GM12878 (cell line): ENCODE measurements at regions not wholly inside any gene's neighbourhood (a gene's known extent, or its start where the extent isn't known, plus 50 kb on each side); places are given as distances from the start of the nearest gene placed in this dataset.

Experiments
- ATAC-seq: fragments of 200-7000 bp; cut with Tn5 transposase; 3 replicates; pipeline ENCODE4 v1.9.1; 2020; ENCODE audit warnings: mild to moderate bottlenecking, moderate library complexity
- BruUV-seq: library from RNA; stranded (reverse); fragments of 400-500 nt; replicated peaks from 2 replicates; lab custom pipeline; 2021; lab: Mats Ljungman, UMichigan
- CTCF ChIA-PET: fragments of 300-600 bp; sonication (Branson Sonifier 250); formaldehyde crosslinking; extraction: SDS; loops from one replicate; lab custom pipeline; 2021; ENCODE audit warnings: inconsistent platforms; lab: Yijun Ruan, JAX
- POLR2A ChIA-PET: fragments of 350-600 bp; formaldehyde crosslinking; extraction: SDS; loops from one replicate; lab custom pipeline; 2021; ENCODE audit warnings: inconsistent platforms; lab: Charles Lee
- RAD21 ChIA-PET: fragments of 300-600 bp; sonication (Branson Sonifier 250); formaldehyde crosslinking; loops from one replicate; lab custom pipeline; 2023; ENCODE audit warnings: antibody characterized with exemption; ENCODE audit not compliant: unreplicated experiment; lab: Charles Lee
- SMC1A ChIA-PET: fragments of 300-600 bp; sonication (Branson Sonifier 250); formaldehyde crosslinking; loops from one replicate; lab custom pipeline; 2023; ENCODE audit not compliant: unreplicated experiment, uncharacterized antibody; lab: Charles Lee
- DNase-seq: peaks from one replicate; pipeline ENCODE4 v3.0.0-alpha.2; 2011; ENCODE audit warnings: low read depth, low spot score
- FAIRE-seq: peaks from 3 replicates; lab custom pipeline; 2011; peaks lifted over from hg19 to GRCh38; lab: Jason Lieb, UNC
- H2AFZ ChIP-seq: 2 replicates; pipeline ENCODE4 v1.6.0; 2011; ENCODE audit warnings: low read depth, low read length, control low read depth; ENCODE audit not compliant: control insufficient read depth
- H3K27ac ChIP-seq: 2 replicates; pipeline ENCODE4 v1.5.1; 2011; ENCODE audit warnings: control low read depth; ENCODE audit not compliant: control insufficient read depth, insufficient read depth
- H3K27me3 ChIP-seq, 2 experiments: replicated peaks in 1 of 2; 2 replicates each; pipeline versions ENCODE4 v1.6.0 to v1.6.1; 2011; ENCODE audit warnings: low read length in 1 of 2; ENCODE audit not compliant: control insufficient read depth in 2 of 2, insufficient read depth in 2 of 2
- H3K36me3 ChIP-seq, 2 experiments: 2 replicates each; pipeline ENCODE4 v1.5.1; 2011; ENCODE audit warnings: low read length in 1 of 2; ENCODE audit not compliant: control insufficient read depth in 2 of 2, insufficient read depth in 2 of 2
- H3K4me1 ChIP-seq: 2 replicates; pipeline ENCODE4 v1.6.1; 2011; ENCODE audit warnings: mild to moderate bottlenecking, low read length, moderate library complexity, mixed read lengths; ENCODE audit not compliant: control insufficient read depth, insufficient read depth
- H3K4me2 ChIP-seq: 2 replicates; pipeline ENCODE4 v1.6.0; 2011; ENCODE audit warnings: control low read depth; ENCODE audit not compliant: control insufficient read depth, insufficient read depth
- H3K4me3 ChIP-seq: fragments of 200-600 bp; sonication (generic); 2 replicates; pipeline ENCODE4 v1.5.1; 2016
- H3K79me2 ChIP-seq: 2 replicates; pipeline ENCODE4 v1.6.0; 2011; ENCODE audit warnings: low read length; ENCODE audit not compliant: control insufficient read depth, insufficient read depth
- H3K9ac ChIP-seq: 2 replicates; pipeline ENCODE4 v1.8.0; 2011; ENCODE audit warnings: low read length, control low read depth, mixed read lengths; ENCODE audit not compliant: control insufficient read depth, insufficient read depth
- H3K9me3 ChIP-seq: replicated peaks from 3 replicates; pipeline ENCODE4 v1.5.1; 2011; ENCODE audit warnings: mild to moderate bottlenecking, low read length; ENCODE audit not compliant: control insufficient read depth, insufficient read depth
- H4K20me1 ChIP-seq: 2 replicates; pipeline ENCODE4 v1.6.0; 2011; ENCODE audit not compliant: control insufficient read depth, insufficient read depth
- EGR1 ChIP-seq, 2 experiments: IDR thresholded peaks; 1 replicate in 1 of 2; 2 replicates in 1 of 2; pipeline ENCODE4 v1.6.1; 2011 to 2012; ENCODE audit warnings: low read depth in 2 of 2, low read length in 2 of 2, borderline replicate concordance in 1 of 2, mild to moderate bottlenecking in 1 of 2, moderate library complexity in 1 of 2
- EZH2 ChIP-seq: IDR thresholded peaks from 2 replicates; pipeline ENCODE4 v1.6.1; 2012; ENCODE audit warnings: low read depth, mild to moderate bottlenecking, control low read depth, inconsistent platforms, low read length, borderline replicate concordance; ENCODE audit not compliant: control insufficient read depth
- FOS ChIP-seq: IDR thresholded peaks from 3 replicates; pipeline ENCODE4 v1.6.1; 2011; ENCODE audit warnings: borderline replicate concordance; ENCODE audit not compliant: insufficient read length; ENCODE audit errors: extremely low read depth
- GATAD2B ChIP-seq: fragments of 450-650 bp; conservative IDR thresholded peaks from 2 replicates; pipeline ENCODE4 v1.6.1; 2017; ENCODE audit warnings: low read depth, mild to moderate bottlenecking, moderate library complexity
- HDAC2 ChIP-seq: fragments of 200-600 bp; sonication (generic); IDR thresholded peaks from 2 replicates; pipeline ENCODE4 v1.6.1; 2017
- MEF2A ChIP-seq: IDR thresholded peaks from 2 replicates; pipeline ENCODE4 v1.6.1; 2011; ENCODE audit warnings: low read depth, mild to moderate bottlenecking, low read length, moderate library complexity; ENCODE audit not compliant: insufficient read depth
- PAX5 ChIP-seq: IDR thresholded peaks from 2 replicates; pipeline ENCODE4 v1.6.1; 2011; ENCODE audit warnings: low read depth, low read length, borderline replicate concordance
- POLR2AphosphoS2 ChIP-seq: IDR thresholded peaks from 2 replicates; pipeline ENCODE4 v1.6.1; 2011; ENCODE audit warnings: low read depth, mild to moderate bottlenecking, low read length, improper control_type of control experiment, moderate library complexity
- SIN3A ChIP-seq: IDR thresholded peaks from 2 replicates; pipeline ENCODE4 v1.6.1; 2012; ENCODE audit warnings: low read depth, low read length, improper control_type of control experiment
- SPI1 ChIP-seq: IDR thresholded peaks from 2 replicates; pipeline ENCODE4 v1.6.1; 2011; ENCODE audit warnings: low read depth, mild to moderate bottlenecking, low read length, moderate library complexity, borderline replicate concordance; ENCODE audit not compliant: insufficient read depth
- SRF ChIP-seq, 2 experiments: IDR thresholded peaks; 2 replicates each; pipeline ENCODE4 v1.6.1; 2011; ENCODE audit warnings: low read depth in 2 of 2, low read length in 2 of 2, mild to moderate bottlenecking in 1 of 2, moderate library complexity in 1 of 2
- SUZ12 ChIP-seq: fragments of 200-600 bp; sonication (generic); IDR thresholded peaks from one replicate; pipeline ENCODE4 v1.6.1; 2018; ENCODE audit warnings: antibody characterized with exemption, mild to moderate bottlenecking; ENCODE audit not compliant: unreplicated experiment
- TCF12 ChIP-seq: IDR thresholded peaks from 2 replicates; pipeline ENCODE4 v1.6.1; 2011; ENCODE audit warnings: low read depth, mild to moderate bottlenecking, low read length
- in situ Hi-C: fragments of 300-500 bp; cut with MboI; formaldehyde crosslinking; loops from 9 replicates; pipeline ENCODE4 v1.14.3; 2018; ENCODE audit warnings: mixed read lengths
- intact Hi-C: fragments of 100-400 bp; cut with micrococcal nuclease; formaldehyde crosslinking; loops from one replicate; pipeline ENCODE4 v1.14.2; 2022; ENCODE audit not compliant: unreplicated experiment
- TF ChIP-seq, protein P1 (sequence below): IDR thresholded peaks from 2 replicates; pipeline ENCODE4 v1.6.1; 2011; ENCODE audit warnings: borderline replicate concordance, low read depth, mild to moderate bottlenecking, moderate library complexity, mixed read lengths, low read length; ENCODE audit not compliant: insufficient read depth; ENCODE audit errors: extremely low read length
- TF ChIP-seq, protein P2 (sequence below): IDR thresholded peaks from 2 replicates; pipeline ENCODE4 v1.6.1; 2011; ENCODE audit warnings: low read depth, low read length, improper control_type of control experiment, borderline replicate concordance
- TF ChIP-seq, protein P3 (sequence below): fragments of 450-650 bp; formaldehyde crosslinking; IDR thresholded peaks from 2 replicates; pipeline ENCODE4 v1.4.0; 2020; ENCODE audit warnings: mild to moderate bottlenecking, moderate library complexity
- TF ChIP-seq, protein P4 (sequence below): fragments of 450-650 bp; IDR thresholded peaks from 2 replicates; pipeline ENCODE4 v1.6.1; 2017; ENCODE audit warnings: low read depth, mild to moderate bottlenecking, moderate library complexity

DNA sequence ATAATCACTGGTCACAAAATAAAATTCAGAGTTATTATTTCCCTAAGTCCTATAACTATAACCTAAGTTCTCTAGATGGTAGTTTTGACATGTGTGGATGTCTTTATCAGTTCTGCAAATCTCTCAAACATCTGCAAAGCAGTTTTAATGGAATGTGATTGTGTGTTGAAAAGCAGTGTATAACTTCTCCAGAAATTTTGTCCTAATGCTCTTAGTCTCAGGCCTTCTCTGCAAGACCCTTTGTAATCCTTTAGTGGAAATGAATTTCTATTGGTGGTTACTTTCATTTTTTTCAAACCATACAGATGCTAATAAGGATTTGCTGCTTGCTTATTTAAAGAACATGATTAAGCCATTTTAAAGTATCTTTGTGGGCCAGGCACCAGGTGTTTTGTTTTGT, 75.5 kb upstream of the LHFPL2 start:
- DNase-seq (no peak), ATAC-seq (no peak), FAIRE-seq (no peak)
- no peak overlapping the region for H2AFZ ChIP-seq
- H3K9ac ChIP-seq: no peak overlapping the region
- SMC1A ChIA-PET: interaction anchor here (1.2 to 8.9 kb wide), 2 partner anchors 34 to 130 kb away, joined by 3 to 100 read pairs; no protein-coding TSS in a partner anchor
- RAD21 ChIA-PET: interaction anchor here (0.7 kb wide), 2 partner anchors 68 to 669 kb away, joined by 3 read pairs; no protein-coding TSS in a partner anchor
- in situ Hi-C loops: no loop called here
- H3K4me1 ChIP-seq: peaks cover 32% of the 10 kb centered on the region
- POLR2A ChIA-PET: interaction anchor here (0.7 kb wide), 1 partner anchor 131 kb away, joined by 4 read pairs; no protein-coding TSS in a partner anchor
- no peaks in the 10 kb centered on the region; the same call in 2 of the 3 replicates for H3K9me3 ChIP-seq
- CTCF ChIA-PET: interaction anchor here (0.7 kb wide), 1 partner anchor 9 kb away, joined by 3 read pairs; no protein-coding TSS in a partner anchor
- H3K79me2 ChIP-seq: no peaks in the 10 kb centered on the region
- no peaks in the 10 kb centered on the region for H3K27me3 ChIP-seq
- H3K27ac ChIP-seq: 0 out of 2 replicates have a peak overlapping the region, but pooled peaks have one; percentile 1
- H4K20me1 ChIP-seq: no peaks in the 10 kb centered on the region
- no peak overlapping the region for H3K4me3 ChIP-seq
- no peaks in the 10 kb centered on the region for H3K36me3 ChIP-seq
- no peak overlapping the region for H3K4me2 ChIP-seq
- intact Hi-C loops: no loop called here
- BruUV-seq: no TSS peak
- TF ChIP-seq HDAC2 (no peak), SUZ12 (no peak), SPI1 (no peak), POLR2AphosphoS2 (no peak), SRF (IDR thresholded peaks at IDR 0.05; ENCODE audit: low read depth in 2 of 2, low read length in 2 of 2) (no peak), GATAD2B (no peak), FOS (no peak), PAX5 (no peak), MEF2A (no peak), EGR1 (IDR thresholded peaks at IDR 0.05; ENCODE audit: borderline replicate concordance in 1 of 2, low read depth in 2 of 2, low read length in 2 of 2) (no peak), TCF12 (no peak), SIN3A (no peak), EZH2 (no peak)
- TF ChIP-seq, protein P1, sequence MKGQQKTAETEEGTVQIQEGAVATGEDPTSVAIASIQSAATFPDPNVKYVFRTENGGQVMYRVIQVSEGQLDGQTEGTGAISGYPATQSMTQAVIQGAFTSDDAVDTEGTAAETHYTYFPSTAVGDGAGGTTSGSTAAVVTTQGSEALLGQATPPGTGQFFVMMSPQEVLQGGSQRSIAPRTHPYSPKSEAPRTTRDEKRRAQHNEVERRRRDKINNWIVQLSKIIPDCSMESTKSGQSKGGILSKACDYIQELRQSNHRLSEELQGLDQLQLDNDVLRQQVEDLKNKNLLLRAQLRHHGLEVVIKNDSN: no peak
- TF ChIP-seq, protein P2, sequence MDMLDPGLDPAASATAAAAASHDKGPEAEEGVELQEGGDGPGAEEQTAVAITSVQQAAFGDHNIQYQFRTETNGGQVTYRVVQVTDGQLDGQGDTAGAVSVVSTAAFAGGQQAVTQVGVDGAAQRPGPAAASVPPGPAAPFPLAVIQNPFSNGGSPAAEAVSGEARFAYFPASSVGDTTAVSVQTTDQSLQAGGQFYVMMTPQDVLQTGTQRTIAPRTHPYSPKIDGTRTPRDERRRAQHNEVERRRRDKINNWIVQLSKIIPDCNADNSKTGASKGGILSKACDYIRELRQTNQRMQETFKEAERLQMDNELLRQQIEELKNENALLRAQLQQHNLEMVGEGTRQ: no peak
- TF ChIP-seq, protein P3, sequence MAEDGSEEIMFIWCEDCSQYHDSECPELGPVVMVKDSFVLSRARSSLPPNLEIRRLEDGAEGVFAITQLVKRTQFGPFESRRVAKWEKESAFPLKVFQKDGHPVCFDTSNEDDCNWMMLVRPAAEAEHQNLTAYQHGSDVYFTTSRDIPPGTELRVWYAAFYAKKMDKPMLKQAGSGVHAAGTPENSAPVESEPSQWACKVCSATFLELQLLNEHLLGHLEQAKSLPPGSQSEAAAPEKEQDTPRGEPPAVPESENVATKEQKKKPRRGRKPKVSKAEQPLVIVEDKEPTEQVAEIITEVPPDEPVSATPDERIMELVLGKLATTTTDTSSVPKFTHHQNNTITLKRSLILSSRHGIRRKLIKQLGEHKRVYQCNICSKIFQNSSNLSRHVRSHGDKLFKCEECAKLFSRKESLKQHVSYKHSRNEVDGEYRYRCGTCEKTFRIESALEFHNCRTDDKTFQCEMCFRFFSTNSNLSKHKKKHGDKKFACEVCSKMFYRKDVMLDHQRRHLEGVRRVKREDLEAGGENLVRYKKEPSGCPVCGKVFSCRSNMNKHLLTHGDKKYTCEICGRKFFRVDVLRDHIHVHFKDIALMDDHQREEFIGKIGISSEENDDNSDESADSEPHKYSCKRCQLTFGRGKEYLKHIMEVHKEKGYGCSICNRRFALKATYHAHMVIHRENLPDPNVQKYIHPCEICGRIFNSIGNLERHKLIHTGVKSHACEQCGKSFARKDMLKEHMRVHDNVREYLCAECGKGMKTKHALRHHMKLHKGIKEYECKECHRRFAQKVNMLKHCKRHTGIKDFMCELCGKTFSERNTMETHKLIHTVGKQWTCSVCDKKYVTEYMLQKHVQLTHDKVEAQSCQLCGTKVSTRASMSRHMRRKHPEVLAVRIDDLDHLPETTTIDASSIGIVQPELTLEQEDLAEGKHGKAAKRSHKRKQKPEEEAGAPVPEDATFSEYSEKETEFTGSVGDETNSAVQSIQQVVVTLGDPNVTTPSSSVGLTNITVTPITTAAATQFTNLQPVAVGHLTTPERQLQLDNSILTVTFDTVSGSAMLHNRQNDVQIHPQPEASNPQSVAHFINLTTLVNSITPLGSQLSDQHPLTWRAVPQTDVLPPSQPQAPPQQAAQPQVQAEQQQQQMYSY: no peak
- TF ChIP-seq, protein P4, sequence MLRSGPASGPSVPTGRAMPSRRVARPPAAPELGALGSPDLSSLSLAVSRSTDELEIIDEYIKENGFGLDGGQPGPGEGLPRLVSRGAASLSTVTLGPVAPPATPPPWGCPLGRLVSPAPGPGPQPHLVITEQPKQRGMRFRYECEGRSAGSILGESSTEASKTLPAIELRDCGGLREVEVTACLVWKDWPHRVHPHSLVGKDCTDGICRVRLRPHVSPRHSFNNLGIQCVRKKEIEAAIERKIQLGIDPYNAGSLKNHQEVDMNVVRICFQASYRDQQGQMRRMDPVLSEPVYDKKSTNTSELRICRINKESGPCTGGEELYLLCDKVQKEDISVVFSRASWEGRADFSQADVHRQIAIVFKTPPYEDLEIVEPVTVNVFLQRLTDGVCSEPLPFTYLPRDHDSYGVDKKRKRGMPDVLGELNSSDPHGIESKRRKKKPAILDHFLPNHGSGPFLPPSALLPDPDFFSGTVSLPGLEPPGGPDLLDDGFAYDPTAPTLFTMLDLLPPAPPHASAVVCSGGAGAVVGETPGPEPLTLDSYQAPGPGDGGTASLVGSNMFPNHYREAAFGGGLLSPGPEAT: no peak
